D721Med (cell line): ENCODE measurements at regions not wholly inside any gene's neighbourhood (a gene's known extent, or its start where the extent isn't known, plus 50 kb on each side); places are given as distances from the start of the nearest gene placed in this dataset.

Experiments used
- DNase-seq: peaks from one replicate; pipeline ENCODE4 v3.0.0; 2011; ENCODE audit warnings: low spot score; ENCODE audit not compliant: insufficient read length
- FAIRE-seq: peaks from 2 replicates; lab custom pipeline; 2011; peaks lifted over from hg19 to GRCh38; lab: Jason Lieb, UNC
- CTCF ChIP-seq: IDR thresholded peaks from 2 replicates; pipeline ENCODE4 v1.5.1; 2012; ENCODE audit warnings: mild to moderate bottlenecking, control low read depth; ENCODE audit not compliant: insufficient read depth; ENCODE audit errors: missing control alignments

- FAIRE-seq (no peak), DNase-seq (no peak)
Measured at GRCh38 chr5:103407402-103407801, 148.8 kb downstream of the MACIR start.

GRCh38 chr5:103404483-103404882 is 145.9 kb downstream of the MACIR start:
- TF ChIP-seq CTCF, result no peak
- no peak for DNase-seq
- FAIRE-seq, result no peak

More at GRCh38 chr5:103407402-103407801, 148.8 kb downstream of the MACIR start:
- no peak for TF ChIP-seq CTCF

GRCh38 chr5:103402851-103403250 is 144.3 kb downstream of the MACIR start:
- no peak for FAIRE-seq
- TF ChIP-seq CTCF, result no peak
- DNase-seq, result no peak

- no peak for TF ChIP-seq CTCF
- no peak for FAIRE-seq
Measured at GRCh38 chr5:103397739-103398581, 139.4 kb downstream of the MACIR start.

GRCh38 chr5:103394676-103395075 is 136.1 kb downstream of the MACIR start:
- no peak for FAIRE-seq

More at GRCh38 chr5:103397739-103398581, 139.4 kb downstream of the MACIR start:
- no peak for DNase-seq

GRCh38 chr5:103393101-103393754 is 134.7 kb downstream of the MACIR start:
- no peak for FAIRE-seq
- DNase-seq, result no peak

More at GRCh38 chr5:103394676-103395075, 136.1 kb downstream of the MACIR start:
- TF ChIP-seq CTCF, result no peak
- no peak for DNase-seq

More at GRCh38 chr5:103393101-103393754, 134.7 kb downstream of the MACIR start:
- TF ChIP-seq CTCF, result no peak
